Smooth muscle cell of the brain vasculature (primary cell): ENCODE measurements at regions not wholly inside any gene's neighbourhood (a gene's known extent, or its start where the extent isn't known, plus 50 kb on each side); places are given as distances from the start of the nearest gene placed in this dataset.

Experiments used
- DNase-seq: peaks from one replicate; pipeline ENCODE4 v3.0.0-alpha.2; 2012; ENCODE audit warnings: low read depth, low spot score

GRCh38 chr13:78981913-78982312, 323.0 kb upstream of the OBI1 start:
- DNase-seq: no peak

GRCh38 chr13:78979349-78979748, 320.4 kb upstream of the OBI1 start:
- DNase-seq: no peak

GRCh38 chr13:78978381-78978998, 319.5 kb upstream of the OBI1 start:
- DNase-seq: peak; percentile 13

GRCh38 chr13:78977311-78977710, 318.4 kb upstream of the OBI1 start:
- no peak for DNase-seq

DNA sequence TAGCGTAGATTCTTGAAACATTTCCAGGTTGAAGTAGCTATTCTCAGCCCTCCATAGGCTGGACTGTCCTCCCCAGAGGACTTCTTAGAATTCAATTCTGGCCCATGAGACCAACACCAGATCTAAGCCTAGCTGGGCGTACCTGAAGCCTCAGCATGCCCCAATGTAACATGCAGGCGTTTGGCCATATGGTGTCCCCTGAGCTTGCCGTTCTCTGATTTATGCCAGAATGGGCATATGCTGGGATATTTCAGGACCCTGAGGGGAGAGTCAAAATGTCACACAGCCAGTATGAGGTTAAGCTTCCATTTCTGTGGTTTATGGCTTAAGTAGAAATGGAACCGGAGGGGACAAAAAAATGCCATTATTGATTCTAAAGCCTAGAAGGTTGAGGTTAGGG, 317.7 kb upstream of the OBI1 start:
- DNase-seq: no peak

GRCh38 chr13:78972561-78972960, 313.6 kb upstream of the OBI1 start:
- no peak for DNase-seq

GRCh38 chr13:78971355-78972025, 312.5 kb upstream of the OBI1 start:
- no peak for DNase-seq

- no peak for DNase-seq
Observed at GRCh38 chr13:78960881-78961280, 301.9 kb upstream of the OBI1 start.

- DNase-seq: no peak
Observed at GRCh38 chr13:78958006-78958405, 299.1 kb upstream of the OBI1 start.

- DNase-seq: no peak
Observed at GRCh38 chr13:78940455-78941130, 281.6 kb upstream of the OBI1 start.

GRCh38 chr13:78934336-78934735, 275.4 kb upstream of the OBI1 start:
- DNase-seq: no peak

GRCh38 chr13:78915015-78915414, 256.1 kb upstream of the OBI1 start:
- DNase-seq: no peak

GRCh38 chr13:78913656-78914055, 254.7 kb upstream of the OBI1 start:
- no peak for DNase-seq

GRCh38 chr13:78910147-78910546, 251.2 kb upstream of the OBI1 start:
- DNase-seq: no peak

DNA sequence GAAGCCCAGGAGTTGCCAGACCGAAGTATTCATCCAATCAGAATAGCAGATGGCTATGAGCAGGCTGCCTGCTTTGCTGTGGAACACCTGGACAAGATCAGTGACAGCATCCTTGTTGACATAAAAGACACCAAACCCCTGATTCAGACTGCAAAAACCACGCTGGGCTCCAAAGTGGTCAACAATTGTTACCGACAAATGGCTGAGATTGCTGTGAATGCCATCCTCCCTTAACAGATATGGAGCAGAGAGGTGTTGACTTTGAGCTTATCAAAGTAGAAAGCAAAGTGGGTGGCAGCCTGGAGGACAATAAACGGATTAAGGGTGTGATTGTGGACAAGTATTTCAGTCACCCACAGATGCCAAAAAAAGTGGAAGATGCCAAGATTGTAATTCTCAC, 250.3 kb upstream of the OBI1 start:
- DNase-seq: no peak

GRCh38 chr13:78907006-78907405, 248.1 kb upstream of the OBI1 start:
- DNase-seq: no peak

GRCh38 chr13:78897200-78897599, 238.2 kb upstream of the OBI1 start:
- DNase-seq: no peak

- no peak for DNase-seq
Observed at GRCh38 chr13:78884571-78884970, 225.6 kb upstream of the OBI1 start.

DNA sequence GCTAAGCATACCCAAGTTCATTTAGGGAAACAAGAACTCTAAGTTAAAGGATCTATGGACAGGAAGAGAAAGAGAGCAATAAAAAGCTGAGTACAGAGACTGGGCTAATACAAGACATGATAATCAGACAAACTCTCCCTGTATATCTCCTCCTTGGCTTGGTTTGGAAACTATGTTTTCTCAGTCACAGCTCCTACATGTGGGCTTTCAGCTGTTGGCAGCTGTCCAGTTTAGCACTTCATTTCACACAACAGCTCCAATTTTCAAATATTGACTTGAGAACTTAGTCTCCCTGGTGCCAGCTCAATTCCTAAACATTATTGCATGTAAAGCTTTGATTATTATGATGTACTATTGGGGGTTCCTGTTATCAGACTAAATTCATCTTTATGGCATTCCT, 222.8 kb upstream of the OBI1 start:
- no peak for DNase-seq

DNA sequence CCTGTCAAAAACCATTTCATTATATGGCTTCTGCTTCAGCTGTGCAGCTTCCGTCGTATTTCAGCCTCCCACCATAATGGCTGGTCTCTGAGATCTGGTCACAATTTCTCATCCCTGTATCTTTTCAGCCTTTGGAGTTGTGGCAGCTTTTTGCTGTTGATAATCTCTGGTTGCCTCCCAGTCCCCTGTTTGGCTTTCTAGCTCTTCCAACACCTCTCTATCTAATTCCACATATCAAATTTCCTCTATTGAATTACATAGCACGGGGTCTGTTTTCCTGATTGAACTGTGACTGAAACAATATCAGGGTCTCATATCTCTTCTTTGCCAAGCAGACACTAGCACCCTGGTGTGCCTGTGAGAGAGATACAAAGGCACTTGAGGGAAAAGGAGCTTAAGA, 222.1 kb upstream of the OBI1 start:
- no peak for DNase-seq

GRCh38 chr13:78876915-78877549, 218.1 kb upstream of the OBI1 start:
- DNase-seq: no peak

- no peak for DNase-seq
Observed at GRCh38 chr13:78875792-78876580, 217.0 kb upstream of the OBI1 start.
